Spleen (tissue), 7 donors: ENCODE measurements at regions not wholly inside any gene's neighbourhood (a gene's known extent, or its start where the extent isn't known, plus 50 kb on each side); places are given as distances from the start of the nearest gene placed in this dataset.

Experiments used
- CTCF ChIP-seq, 11 experiments: fragments of 200-600 bp in 7 of 11; fragments of 450-650 bp in 4 of 11; sonication (generic) in 4 of 11; IDR thresholded peaks in 8 of 11; conservative IDR thresholded peaks in 3 of 11; 1 replicate in 7 of 11; 2 replicates in 4 of 11; pipeline versions ENCODE4 v1.4.0 to v1.8.0; 2016 to 2021; ENCODE audit warnings: antibody characterized with exemption in 11 of 11, inconsistent platforms in 4 of 11, mild to moderate bottlenecking in 1 of 11
- POLR2AphosphoS5 ChIP-seq, 3 donors: sonication (generic); formaldehyde crosslinking; IDR thresholded peaks; one replicate each; pipeline ENCODE4 v1.5.1; 2017; ENCODE audit warnings: antibody characterized with exemption in 3 of 3
- donor health status: DM: no; HTN: no; CAD: no; lungs with moderate emphysema.
- donor health status: DM: no; HTN: no; CAD: no.
- donor health status: DM: no; HTN: no; CAD: no.

DNA sequence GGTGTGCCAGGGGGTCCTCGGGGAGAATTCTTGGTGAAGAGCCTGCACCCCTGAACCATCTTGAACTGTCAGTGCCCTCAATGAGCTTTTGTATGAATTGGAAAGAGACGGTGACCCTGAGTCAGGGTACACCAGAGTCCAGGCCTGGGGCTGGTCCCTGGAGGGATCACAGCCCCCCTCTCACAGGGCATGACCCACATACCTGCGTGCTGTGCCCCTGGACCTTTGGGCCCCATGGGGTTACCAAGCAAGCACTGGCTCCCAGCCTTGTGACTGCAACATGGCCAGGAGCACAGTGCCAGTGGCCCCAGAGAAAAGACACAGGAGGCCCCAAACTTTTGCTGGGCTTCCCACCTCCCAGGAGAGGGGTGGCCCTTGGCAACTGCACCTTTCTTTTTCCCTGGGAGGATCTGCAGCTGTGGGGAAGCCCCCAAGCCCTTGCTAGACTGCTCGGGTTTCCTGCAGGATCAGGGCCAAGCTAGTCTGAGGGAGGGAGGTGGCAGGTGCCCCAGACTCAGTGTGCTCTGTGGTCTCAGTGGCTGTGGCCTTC lies 153.5 kb downstream of the ZNF248 start:
- TF ChIP-seq CTCF (IDR thresholded peaks at IDR 0.05 in 8 of 11, conservative IDR thresholded peaks at IDR 0.05 in 3 of 11) (no peak), POLR2AphosphoS5 (IDR thresholded peaks at IDR 0.05) (no peak)
